Fibroblast of pulmonary artery (primary cell): ENCODE measurements at regions not wholly inside any gene's neighbourhood (a gene's known extent, or its start where the extent isn't known, plus 50 kb on each side); places are given as distances from the start of the nearest gene placed in this dataset.

ENCODE experiments used
- DNase-seq: peaks from one replicate; pipeline ENCODE4 v3.0.0-alpha.2; 2010; ENCODE audit warnings: low read depth
- H3K4me3 ChIP-seq: replicated peaks from 2 replicates; pipeline ENCODE4 v1.5.1; 2011; ENCODE audit warnings: low read depth, mild to moderate bottlenecking, control low read depth, low read length, moderate library complexity
- CTCF ChIP-seq: IDR thresholded peaks from 2 replicates; pipeline ENCODE4 v1.5.1; 2011; ENCODE audit warnings: mild to moderate bottlenecking, control low read depth, low read length, inconsistent platforms; ENCODE audit errors: missing control alignments

GRCh38 chr4:128727658-128728057, 81.8 kb upstream of the JADE1 start:
- no peak for DNase-seq
- TF ChIP-seq CTCF, result no peak
- no peak overlapping the region for H3K4me3 ChIP-seq

GRCh38 chr4:128725405-128726055, 84.0 kb upstream of the JADE1 start:
- no peak for TF ChIP-seq CTCF
- DNase-seq, result no peak
- no peak overlapping the region for H3K4me3 ChIP-seq

GRCh38 chr4:128722911-128723310, 86.6 kb upstream of the JADE1 start:
- no peak for DNase-seq
- H3K4me3 ChIP-seq, result no peak overlapping the region
- no peak for TF ChIP-seq CTCF

GRCh38 chr4:128721896-128722295, 87.6 kb upstream of the JADE1 start:
- no peak overlapping the region for H3K4me3 ChIP-seq
- DNase-seq, result no peak
- no peak for TF ChIP-seq CTCF

- no peak overlapping the region for H3K4me3 ChIP-seq
- DNase-seq, result no peak
- TF ChIP-seq CTCF, result no peak
These were observed 89.2 kb upstream of the JADE1 start for GRCh38 chr4:128720270-128720669.

- DNase-seq, result peak; percentile 21
- H3K4me3 ChIP-seq, result no peak overlapping the region
- no peak for TF ChIP-seq CTCF
These were observed 90.7 kb upstream of the JADE1 start for GRCh38 chr4:128718768-128719167.

- no peak for DNase-seq
- no peak overlapping the region for H3K4me3 ChIP-seq
- TF ChIP-seq CTCF, result no peak
These were observed 93.2 kb upstream of the JADE1 start for GRCh38 chr4:128716338-128716737.
